ENCODE measurements at regions not wholly inside any gene's neighbourhood (a gene's known extent, or its start where the extent isn't known, plus 50 kb on each side); places are given as distances from the start of the nearest gene placed in this dataset.

DNA sequence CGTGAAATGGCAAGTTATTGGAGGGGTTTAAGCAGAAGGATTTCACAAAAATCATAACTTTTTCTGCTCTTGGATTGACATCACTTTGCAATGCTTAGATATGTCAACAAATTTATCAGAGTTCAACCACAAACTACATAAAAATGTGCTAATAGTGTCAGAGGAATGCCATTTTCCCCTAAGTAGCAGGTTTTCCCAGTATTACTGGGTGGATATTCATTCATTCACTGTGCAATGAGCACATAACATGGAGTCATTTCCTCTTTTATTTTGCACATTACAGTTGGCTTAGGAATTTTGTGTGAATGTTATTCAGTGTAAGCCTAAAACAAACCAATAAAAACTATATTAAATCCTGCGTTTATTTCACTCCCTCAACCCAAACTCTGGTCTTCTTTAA is 537.3 kb upstream of the MCTP2 start:
- TF ChIP-seq, protein P1, sequence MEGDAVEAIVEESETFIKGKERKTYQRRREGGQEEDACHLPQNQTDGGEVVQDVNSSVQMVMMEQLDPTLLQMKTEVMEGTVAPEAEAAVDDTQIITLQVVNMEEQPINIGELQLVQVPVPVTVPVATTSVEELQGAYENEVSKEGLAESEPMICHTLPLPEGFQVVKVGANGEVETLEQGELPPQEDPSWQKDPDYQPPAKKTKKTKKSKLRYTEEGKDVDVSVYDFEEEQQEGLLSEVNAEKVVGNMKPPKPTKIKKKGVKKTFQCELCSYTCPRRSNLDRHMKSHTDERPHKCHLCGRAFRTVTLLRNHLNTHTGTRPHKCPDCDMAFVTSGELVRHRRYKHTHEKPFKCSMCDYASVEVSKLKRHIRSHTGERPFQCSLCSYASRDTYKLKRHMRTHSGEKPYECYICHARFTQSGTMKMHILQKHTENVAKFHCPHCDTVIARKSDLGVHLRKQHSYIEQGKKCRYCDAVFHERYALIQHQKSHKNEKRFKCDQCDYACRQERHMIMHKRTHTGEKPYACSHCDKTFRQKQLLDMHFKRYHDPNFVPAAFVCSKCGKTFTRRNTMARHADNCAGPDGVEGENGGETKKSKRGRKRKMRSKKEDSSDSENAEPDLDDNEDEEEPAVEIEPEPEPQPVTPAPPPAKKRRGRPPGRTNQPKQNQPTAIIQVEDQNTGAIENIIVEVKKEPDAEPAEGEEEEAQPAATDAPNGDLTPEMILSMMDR (conservative IDR thresholded peaks at IDR 0.05; ENCODE audit: low read length): no peak
- TF ChIP-seq EZH2phosphoT487 (IDR thresholded peaks at IDR 0.05; ENCODE audit: borderline replicate concordance): no peak

Data from Loucy (cell line).